ENCODE measurements at regions not wholly inside any gene's neighbourhood (a gene's known extent, or its start where the extent isn't known, plus 50 kb on each side); places are given as distances from the start of the nearest gene placed in this dataset.

GRCh38 chr20:16123623-16124022 is 449.6 kb downstream of the KIF16B start:
- DNase-seq, result no peak

GRCh38 chr20:16119909-16120308 is 453.3 kb downstream of the KIF16B start:
- no peak for DNase-seq

- DNase-seq, result peak in 1 of 56 donors; percentile 11
Observed at GRCh38 chr20:16115911-16116552, 457.2 kb downstream of the KIF16B start.

- DNase-seq, result no peak
Observed at GRCh38 chr20:16113736-16114135, 459.5 kb downstream of the KIF16B start.

GRCh38 chr20:16111852-16112412 is 461.3 kb downstream of the KIF16B start:
- no peak for DNase-seq

- DNase-seq, result no peak
Observed at GRCh38 chr20:16111172-16111832, 461.9 kb downstream of the KIF16B start.

- peak in 3 of 56 donors; percentile 0 to 4 (median 1) for DNase-seq
Observed at GRCh38 chr20:16107172-16107870, 465.9 kb downstream of the KIF16B start.

GRCh38 chr20:16106191-16106849 is 466.9 kb downstream of the KIF16B start:
- no peak for DNase-seq

- no peak for DNase-seq
Observed at GRCh38 chr20:16104783-16105182, 468.5 kb downstream of the KIF16B start.

Data from amygdala (tissue), 56 donors.